MCF 10A (cell line): ENCODE measurements at regions not wholly inside any gene's neighbourhood (a gene's known extent, or its start where the extent isn't known, plus 50 kb on each side); places are given as distances from the start of the nearest gene placed in this dataset.

Experiments
- BruUV-seq: library from RNA; stranded (reverse); fragments of 400-500 nt; replicated peaks from 2 replicates; lab custom pipeline; 2021; lab: Mats Ljungman, UMichigan
- CTCF ChIA-PET: fragments of 300-600 bp; sonication (Branson Sonifier 250); formaldehyde crosslinking; extraction: SDS; loops from one replicate; lab custom pipeline; 2021; ENCODE audit warnings: antibody characterized with exemption, inconsistent platforms; lab: Yijun Ruan, JAX
- POLR2A ChIA-PET: fragments of 300-600, 350-650 bp; sonication (Branson Sonifier 250); formaldehyde crosslinking; extraction: SDS; loops from one replicate; lab custom pipeline; 2020; ENCODE audit warnings: antibody characterized with exemption, inconsistent platforms; lab: Yijun Ruan, JAX
- DNase-seq: peaks from one replicate; pipeline ENCODE4 v3.0.0-alpha.2; 2018; ENCODE audit not compliant: unreplicated experiment
- H3K27ac Mint-ChIP-seq: one replicate; pipeline ENCODE4 v1.8.0; 2022; ENCODE audit warnings: mild to moderate bottlenecking, low read depth, mixed read lengths; ENCODE audit not compliant: unreplicated experiment
- H3K27me3 Mint-ChIP-seq: one replicate; pipeline ENCODE4 v1.8.0; 2022; ENCODE audit warnings: mixed read lengths; ENCODE audit not compliant: insufficient read depth, unreplicated experiment
- H3K36me3 Mint-ChIP-seq: one replicate; pipeline ENCODE4 v1.8.0; 2022; ENCODE audit warnings: mild to moderate bottlenecking, moderate library complexity, mixed read lengths; ENCODE audit not compliant: insufficient read depth, unreplicated experiment
- H3K4me1 Mint-ChIP-seq: one replicate; pipeline ENCODE4 v1.8.0; 2022; ENCODE audit warnings: mixed read lengths; ENCODE audit not compliant: insufficient read depth, unreplicated experiment
- H3K4me3 Mint-ChIP-seq: one replicate; pipeline ENCODE4 v1.8.0; 2022; ENCODE audit warnings: mild to moderate bottlenecking, moderate library complexity, mixed read lengths; ENCODE audit not compliant: unreplicated experiment
- H3K9me3 Mint-ChIP-seq: one replicate; pipeline ENCODE4 v1.8.0; 2022; ENCODE audit warnings: mixed read lengths; ENCODE audit not compliant: unreplicated experiment
- intact Hi-C: fragments of 100-400 bp; cut with micrococcal nuclease; formaldehyde crosslinking; loops from 2 replicates; pipeline ENCODE4 v1.14.1; 2022
- TF ChIP-seq, protein P1 (sequence below): fragments of 200-600 bp; IDR thresholded peaks from one replicate; pipeline ENCODE4 v1.8.0; 2022; ENCODE audit warnings: antibody characterized with exemption, mild to moderate bottlenecking; ENCODE audit not compliant: unreplicated experiment

GRCh38 chr3:94420931-94421330 lies 358.1 kb downstream of the NSUN3 start:
- POLR2A ChIA-PET, result interaction anchor here (0.7 kb wide), 1 partner anchor 10 kb away, joined by 3 read pairs; no protein-coding TSS in a partner anchor
- peaks cover 7% of the 10 kb centered on the region for H3K4me1 Mint-ChIP-seq
- peaks cover 6% of the 10 kb centered on the region for H3K36me3 Mint-ChIP-seq
- intact Hi-C loops, result no loop called here
- H3K9me3 Mint-ChIP-seq, result no peaks in the 10 kb centered on the region
- CTCF ChIA-PET, result no interaction called here
- BruUV-seq, result no TSS peak
- no peak overlapping the region for H3K4me3 Mint-ChIP-seq
- no peak for DNase-seq
- H3K27me3 Mint-ChIP-seq, result no peaks in the 10 kb centered on the region
- H3K27ac Mint-ChIP-seq, result no peak overlapping the region
- TF ChIP-seq, protein P1, sequence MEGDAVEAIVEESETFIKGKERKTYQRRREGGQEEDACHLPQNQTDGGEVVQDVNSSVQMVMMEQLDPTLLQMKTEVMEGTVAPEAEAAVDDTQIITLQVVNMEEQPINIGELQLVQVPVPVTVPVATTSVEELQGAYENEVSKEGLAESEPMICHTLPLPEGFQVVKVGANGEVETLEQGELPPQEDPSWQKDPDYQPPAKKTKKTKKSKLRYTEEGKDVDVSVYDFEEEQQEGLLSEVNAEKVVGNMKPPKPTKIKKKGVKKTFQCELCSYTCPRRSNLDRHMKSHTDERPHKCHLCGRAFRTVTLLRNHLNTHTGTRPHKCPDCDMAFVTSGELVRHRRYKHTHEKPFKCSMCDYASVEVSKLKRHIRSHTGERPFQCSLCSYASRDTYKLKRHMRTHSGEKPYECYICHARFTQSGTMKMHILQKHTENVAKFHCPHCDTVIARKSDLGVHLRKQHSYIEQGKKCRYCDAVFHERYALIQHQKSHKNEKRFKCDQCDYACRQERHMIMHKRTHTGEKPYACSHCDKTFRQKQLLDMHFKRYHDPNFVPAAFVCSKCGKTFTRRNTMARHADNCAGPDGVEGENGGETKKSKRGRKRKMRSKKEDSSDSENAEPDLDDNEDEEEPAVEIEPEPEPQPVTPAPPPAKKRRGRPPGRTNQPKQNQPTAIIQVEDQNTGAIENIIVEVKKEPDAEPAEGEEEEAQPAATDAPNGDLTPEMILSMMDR, result no peak

DNA sequence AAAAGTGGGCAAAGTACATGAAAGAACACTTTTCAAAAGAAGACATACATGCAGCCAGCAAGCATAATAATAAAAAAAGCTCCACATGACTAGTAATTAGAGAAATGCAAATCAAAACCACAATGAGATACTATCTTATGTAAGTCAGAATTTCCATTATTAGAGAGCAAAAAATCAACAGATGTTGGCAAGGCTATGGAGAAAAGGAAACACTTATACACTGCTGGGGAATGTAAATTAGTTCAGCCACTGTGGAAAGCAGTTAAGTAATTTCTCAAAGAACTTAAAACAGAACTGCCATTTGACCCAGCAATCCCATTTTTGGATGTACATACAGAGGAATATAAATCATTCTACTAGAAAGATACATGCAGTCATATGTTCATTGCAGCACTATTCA lies 360.7 kb downstream of the NSUN3 start:
- CTCF ChIA-PET, result no interaction called here

GRCh38 chr3:94429517-94429916 lies 366.7 kb downstream of the NSUN3 start:
- DNase-seq, result peak; percentile 10
- H3K4me3 Mint-ChIP-seq, result no peak overlapping the region
- CTCF ChIA-PET, result no interaction called here
- TF ChIP-seq, protein P1, result no peak
- no peak overlapping the region for H3K27ac Mint-ChIP-seq
- H3K4me1 Mint-ChIP-seq, result peaks cover 11% of the 10 kb centered on the region
- no peaks in the 10 kb centered on the region for H3K36me3 Mint-ChIP-seq
- no peaks in the 10 kb centered on the region for H3K27me3 Mint-ChIP-seq
- no TSS peak for BruUV-seq
- intact Hi-C loops, result no loop called here
- H3K9me3 Mint-ChIP-seq, result no peaks in the 10 kb centered on the region
- POLR2A ChIA-PET, result no interaction called here

More for the DNA sequence above, 360.7 kb downstream of the NSUN3 start:
- no peaks in the 10 kb centered on the region for H3K4me1 Mint-ChIP-seq
- TF ChIP-seq, protein P1, result no peak
- H3K27me3 Mint-ChIP-seq, result no peaks in the 10 kb centered on the region
- peaks cover 6% of the 10 kb centered on the region for H3K36me3 Mint-ChIP-seq
- intact Hi-C loops, result no loop called here
- no peak overlapping the region for H3K4me3 Mint-ChIP-seq
- no TSS peak for BruUV-seq
- POLR2A ChIA-PET, result no interaction called here
- no peak overlapping the region for H3K27ac Mint-ChIP-seq
- no peak for DNase-seq
- no peaks in the 10 kb centered on the region for H3K9me3 Mint-ChIP-seq

- POLR2A ChIA-PET, result no interaction called here
- CTCF ChIA-PET, result interaction anchor here (0.5 to 0.7 kb wide), 2 partner anchors 658 to 1490 kb away, joined by 3 to 4 read pairs; no protein-coding TSS in a partner anchor
- H3K27ac Mint-ChIP-seq, result no peak overlapping the region
Observed at GRCh38 chr3:94431876-94432570, 369.2 kb downstream of the NSUN3 start.

More at GRCh38 chr3:94431876-94432570, 369.2 kb downstream of the NSUN3 start:
- TF ChIP-seq, protein P1, result no peak
- intact Hi-C loops, result no loop called here
- no TSS peak for BruUV-seq
- H3K4me1 Mint-ChIP-seq, result peaks cover 11% of the 10 kb centered on the region
- H3K9me3 Mint-ChIP-seq, result no peaks in the 10 kb centered on the region
- no peaks in the 10 kb centered on the region for H3K27me3 Mint-ChIP-seq
- DNase-seq, result no peak
- H3K4me3 Mint-ChIP-seq, result no peak overlapping the region
- H3K36me3 Mint-ChIP-seq, result no peaks in the 10 kb centered on the region
